Endothelial cell of umbilical vein (primary cell): ENCODE measurements at regions not wholly inside any gene's neighbourhood (a gene's known extent, or its start where the extent isn't known, plus 50 kb on each side); places are given as distances from the start of the nearest gene placed in this dataset.

Experiments used
- CTCF ChIP-seq, 2 donors: IDR thresholded peaks; 1 replicate in 1 of 2; 2 replicates in 1 of 2; pipeline ENCODE4 v1.5.1; 2011; ENCODE audit warnings: low read length in 2 of 2, mild to moderate bottlenecking in 2 of 2, moderate library complexity in 2 of 2, control low read depth in 1 of 2, inconsistent platforms in 1 of 2, low read depth in 1 of 2; ENCODE audit not compliant: insufficient read depth in 1 of 2; ENCODE audit errors: extremely low read depth in 1 of 2
- EZH2 ChIP-seq: IDR thresholded peaks from 2 replicates; pipeline ENCODE4 v1.6.1; 2012; ENCODE audit warnings: borderline replicate concordance, low read depth, mild to moderate bottlenecking, moderate library complexity, low read length, inconsistent platforms; ENCODE audit not compliant: severe bottlenecking
- GATA2 ChIP-seq: IDR thresholded peaks from 2 replicates; pipeline ENCODE4 v1.7.0; 2011; ENCODE audit warnings: low read depth, mild to moderate bottlenecking, moderate library complexity, mixed read lengths, low read length; ENCODE audit not compliant: insufficient read length, insufficient read depth
- JUN ChIP-seq: IDR thresholded peaks from 2 replicates; pipeline ENCODE4 v1.6.1; 2011; ENCODE audit warnings: borderline replicate concordance, low read depth; ENCODE audit not compliant: insufficient read length, insufficient read depth
- MAX ChIP-seq: IDR thresholded peaks from 2 replicates; pipeline ENCODE4 v1.6.1; 2011; ENCODE audit not compliant: insufficient read depth, insufficient read length
- MYC ChIP-seq: IDR thresholded peaks from one replicate; pipeline ENCODE4 v1.6.1; 2011; ENCODE audit warnings: mild to moderate bottlenecking, low read depth, low read length
- POLR2A ChIP-seq: IDR thresholded peaks from 2 replicates; pipeline ENCODE4 v1.6.1; 2012; ENCODE audit warnings: low read depth, mild to moderate bottlenecking, control low read depth, low read length
- POLR2AphosphoS5 ChIP-seq: IDR thresholded peaks from 2 replicates; pipeline ENCODE4 v1.6.1; 2012; ENCODE audit warnings: low read depth, mild to moderate bottlenecking, control low read depth, low read length, moderate library complexity; ENCODE audit not compliant: insufficient read depth

GRCh38 chr10:3006607-3007006 lies 60.7 kb upstream of the PFKP start:
- TF ChIP-seq CTCF (IDR thresholded peaks at IDR 0.05; ENCODE audit: extremely low read depth in 1 of 2, insufficient read depth in 1 of 2, low read depth in 1 of 2, low read length in 2 of 2), result no peak
- TF ChIP-seq POLR2AphosphoS5, result no peak
- no peak for TF ChIP-seq POLR2A
- TF ChIP-seq JUN, result no peak
- no peak for TF ChIP-seq EZH2
- no peak for TF ChIP-seq MAX
- no peak for TF ChIP-seq MYC
- no peak for TF ChIP-seq GATA2
